Caco-2 (cell line): ENCODE measurements at regions not wholly inside any gene's neighbourhood (a gene's known extent, or its start where the extent isn't known, plus 50 kb on each side); places are given as distances from the start of the nearest gene placed in this dataset.

Experiments
- BruUV-seq: library from RNA; stranded (reverse); fragments of 400-500 nt; replicated peaks from 2 replicates; lab custom pipeline; 2021; lab: Mats Ljungman, UMichigan
- CTCF ChIA-PET: fragments of 300-600 bp; sonication (Branson Sonifier 250); formaldehyde crosslinking; loops from one replicate; lab custom pipeline; 2022; ENCODE audit warnings: antibody characterized with exemption; lab: Charles Lee
- POLR2A ChIA-PET: fragments of 300-600 bp; sonication (Branson Sonifier 250); formaldehyde crosslinking; loops from one replicate; lab custom pipeline; 2022; ENCODE audit warnings: antibody characterized with exemption; lab: Charles Lee
- DNase-seq, 2 experiments: peaks; one replicate each; pipeline versions ENCODE4 v3.0.0 to v3.0.0-alpha.2; 2020 to 2022
- H3K27me3 ChIP-seq: replicated peaks from 2 replicates; pipeline ENCODE4 v1.6.0; 2011; ENCODE audit warnings: low read length; ENCODE audit not compliant: control insufficient read depth, insufficient read depth
- H3K36me3 ChIP-seq: 2 replicates; pipeline ENCODE4 v1.5.1; 2011; ENCODE audit warnings: low read length; ENCODE audit not compliant: control insufficient read depth, insufficient read depth
- H3K4me1 ChIP-seq: fragments of 250-450 bp; sonication (Bioruptor Pico); 2 replicates; pipeline ENCODE4 v1.5.1; 2020; ENCODE audit warnings: mild to moderate bottlenecking
- H3K4me3 ChIP-seq: 2 replicates; pipeline ENCODE4 v1.5.1; 2011; ENCODE audit warnings: low read depth, mild to moderate bottlenecking, control low read depth, low read length
- H3K9me3 ChIP-seq: fragments of 250-450 bp; sonication (Bioruptor Pico); 2 replicates; pipeline ENCODE4 v1.5.1; 2020; ENCODE audit warnings: mild to moderate bottlenecking, moderate library complexity
- H3K27ac Mint-ChIP-seq: one replicate; pipeline ENCODE4 v1.8.0; 2022; ENCODE audit warnings: mixed read lengths; ENCODE audit not compliant: unreplicated experiment
- H3K27me3 Mint-ChIP-seq: one replicate; pipeline ENCODE4 v1.8.0; 2022; ENCODE audit warnings: mixed read lengths; ENCODE audit not compliant: insufficient read depth, unreplicated experiment
- H3K36me3 Mint-ChIP-seq: one replicate; pipeline ENCODE4 v1.8.0; 2022; ENCODE audit warnings: mild to moderate bottlenecking, mixed read lengths; ENCODE audit not compliant: insufficient read depth, unreplicated experiment
- H3K4me1 Mint-ChIP-seq: one replicate; pipeline ENCODE4 v1.8.0; 2022; ENCODE audit warnings: low read depth, mixed read lengths; ENCODE audit not compliant: unreplicated experiment
- H3K4me3 Mint-ChIP-seq: one replicate; pipeline ENCODE4 v1.8.0; 2022; ENCODE audit warnings: mild to moderate bottlenecking, moderate library complexity, mixed read lengths; ENCODE audit not compliant: unreplicated experiment
- H3K9me3 Mint-ChIP-seq: one replicate; pipeline ENCODE4 v1.8.0; 2022; ENCODE audit warnings: mixed read lengths; ENCODE audit not compliant: unreplicated experiment
- CTCF ChIP-seq, 2 experiments: fragments of 200-600 bp in 1 of 2; IDR thresholded peaks; 1 replicate in 1 of 2; 2 replicates in 1 of 2; pipeline versions ENCODE4 v1.5.1 to v1.8.0; 2011 to 2022; ENCODE audit warnings: antibody characterized with exemption in 1 of 2, control low read depth in 1 of 2, inconsistent platforms in 1 of 2, low read depth in 1 of 2, low read length in 1 of 2, mild to moderate bottlenecking in 1 of 2, moderate library complexity in 1 of 2; ENCODE audit not compliant: insufficient read depth in 1 of 2, severe bottlenecking in 1 of 2, unreplicated experiment in 1 of 2
- intact Hi-C: fragments of 100-400 bp; cut with micrococcal nuclease; formaldehyde crosslinking; loops from one replicate; pipeline ENCODE4 v1.10.0; 2022; ENCODE audit not compliant: unreplicated experiment

- Histone ChIP-seq H3K9me3 (peaks cover 8% of the 10 kb centered on the region; the same call in 1 of the 2 replicates), H3K4me1 (no peaks in the 10 kb centered on the region), H3K27me3 (no peaks in the 10 kb centered on the region), H3K36me3 (no peaks in the 10 kb centered on the region), H3K4me3 (no peak overlapping the region)
- Mint-ChIP-seq H3K36me3 (no peaks in the 10 kb centered on the region), H3K9me3 (peaks cover 45% of the 10 kb centered on the region), H3K27ac (no peak overlapping the region), H3K27me3 (no peaks in the 10 kb centered on the region), H3K4me1 (no peaks in the 10 kb centered on the region), H3K4me3 (no peak overlapping the region)
- ChIA-PET CTCF (no interaction called here), POLR2A (no interaction called here)
- no peak for TF ChIP-seq CTCF (IDR thresholded peaks at IDR 0.05; ENCODE audit: insufficient read depth in 1 of 2, low read depth in 1 of 2, low read length in 1 of 2, severe bottlenecking in 1 of 2, unreplicated experiment in 1 of 2)
- DNase-seq = no peak
- intact Hi-C loops = no loop called here
- BruUV-seq = no TSS peak
These were observed 1908.0 kb downstream of the EFNA5 start for GRCh38 chr5:105762728-105763127.

GRCh38 chr5:105754056-105754455 is 1916.7 kb downstream of the EFNA5 start:
- no peak for TF ChIP-seq CTCF (IDR thresholded peaks at IDR 0.05; ENCODE audit: insufficient read depth in 1 of 2, low read depth in 1 of 2, low read length in 1 of 2, severe bottlenecking in 1 of 2, unreplicated experiment in 1 of 2)
- no peaks in the 10 kb centered on the region for H3K27me3 ChIP-seq
- Mint-ChIP-seq H3K9me3 (no peaks in the 10 kb centered on the region), H3K27me3 (no peaks in the 10 kb centered on the region), H3K4me3 (no peak overlapping the region), H3K27ac (no peak overlapping the region), H3K4me1 (no peaks in the 10 kb centered on the region), H3K36me3 (no peaks in the 10 kb centered on the region)
- no peaks in the 10 kb centered on the region for H3K9me3 ChIP-seq
- no TSS peak for BruUV-seq
- DNase-seq = no peak
- H3K36me3 ChIP-seq = no peaks in the 10 kb centered on the region
- intact Hi-C loops = no loop called here
- no peak overlapping the region for H3K4me3 ChIP-seq
- ChIA-PET POLR2A (no interaction called here), CTCF (no interaction called here)
- no peaks in the 10 kb centered on the region for H3K4me1 ChIP-seq

- Mint-ChIP-seq H3K4me1 (no peaks in the 10 kb centered on the region), H3K27ac (no peak overlapping the region), H3K36me3 (no peaks in the 10 kb centered on the region), H3K4me3 (no peak overlapping the region), H3K9me3 (no peaks in the 10 kb centered on the region), H3K27me3 (no peaks in the 10 kb centered on the region)
- no TSS peak for BruUV-seq
- Histone ChIP-seq H3K4me1 (no peaks in the 10 kb centered on the region), H3K4me3 (no peak overlapping the region), H3K36me3 (no peaks in the 10 kb centered on the region), H3K27me3 (no peaks in the 10 kb centered on the region), H3K9me3 (no peaks in the 10 kb centered on the region)
- intact Hi-C loops = no loop called here
- ChIA-PET POLR2A (no interaction called here), CTCF (no interaction called here)
- no peak for TF ChIP-seq CTCF (IDR thresholded peaks at IDR 0.05; ENCODE audit: insufficient read depth in 1 of 2, low read depth in 1 of 2, low read length in 1 of 2, severe bottlenecking in 1 of 2, unreplicated experiment in 1 of 2)
- DNase-seq = no peak
These were observed 1917.9 kb downstream of the EFNA5 start for GRCh38 chr5:105752801-105753200.
